AG10803 (cell line): ENCODE measurements at regions not wholly inside any gene's neighbourhood (a gene's known extent, or its start where the extent isn't known, plus 50 kb on each side); places are given as distances from the start of the nearest gene placed in this dataset.

Source experiments
- DNase-seq: peaks from one replicate; pipeline ENCODE4 v3.0.0; 2010; ENCODE audit warnings: low read depth
- H3K4me3 ChIP-seq: 2 replicates; pipeline ENCODE4 v1.5.1; 2011; ENCODE audit warnings: mild to moderate bottlenecking, low read length, control low read depth
- CTCF ChIP-seq: conservative IDR thresholded peaks from 2 replicates; pipeline ENCODE4 v1.5.1; 2011; ENCODE audit warnings: mild to moderate bottlenecking, low read length, control low read depth, inconsistent platforms

GRCh38 chr7:16144361-16144760, 277.0 kb downstream of the CRPPA start:
- DNase-seq: no peak
- no peak for TF ChIP-seq CTCF
- H3K4me3 ChIP-seq: no peak overlapping the region

- no peak overlapping the region for H3K4me3 ChIP-seq
- TF ChIP-seq CTCF: no peak
- no peak for DNase-seq
Observed at GRCh38 chr7:16137944-16138343, 283.4 kb downstream of the CRPPA start.

GRCh38 chr7:16136896-16137295, 284.4 kb downstream of the CRPPA start:
- H3K4me3 ChIP-seq: no peak overlapping the region
- TF ChIP-seq CTCF: no peak
- no peak for DNase-seq

GRCh38 chr7:16135658-16136057, 285.7 kb downstream of the CRPPA start:
- no peak for TF ChIP-seq CTCF
- DNase-seq: peak; percentile 38
- H3K4me3 ChIP-seq: no peak overlapping the region

GRCh38 chr7:16130111-16131110, 290.9 kb downstream of the CRPPA start:
- H3K4me3 ChIP-seq: no peak overlapping the region
- DNase-seq: peak; percentile 72
- TF ChIP-seq CTCF: no peak

- no peak overlapping the region for H3K4me3 ChIP-seq
- no peak for TF ChIP-seq CTCF
- peak; percentile 84 for DNase-seq
Observed at GRCh38 chr7:16129431-16130110, 291.8 kb downstream of the CRPPA start.
